ENCODE measurements at regions not wholly inside any gene's neighbourhood (a gene's known extent, or its start where the extent isn't known, plus 50 kb on each side); places are given as distances from the start of the nearest gene placed in this dataset.

DNA sequence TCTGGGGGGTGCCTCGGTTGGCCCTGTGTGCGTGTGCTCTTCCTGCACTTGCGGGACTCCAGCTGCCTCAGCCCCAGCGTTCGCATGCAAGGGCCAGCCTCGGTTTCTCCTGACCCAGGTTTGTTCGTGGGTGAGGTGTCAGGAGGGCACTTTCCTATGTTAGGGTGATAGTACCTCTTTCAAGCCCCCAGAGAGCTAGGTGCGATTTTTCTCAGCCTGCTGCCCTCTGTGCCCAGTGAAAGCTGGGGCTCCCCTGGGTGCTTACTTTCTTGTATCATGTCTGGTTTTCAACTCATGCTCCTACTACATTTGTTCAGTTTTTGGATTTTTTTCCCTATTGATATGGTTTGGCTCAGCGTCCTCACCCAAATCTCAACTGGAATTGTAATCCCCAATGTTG is 289.2 kb downstream of the TEX29 start:
- no peak for DNase-seq
- intact Hi-C loops (cut with micrococcal nuclease; ENCODE audit: unreplicated experiment) = no loop called here
- TF ChIP-seq EZH2 (IDR thresholded peaks at IDR 0.05; ENCODE audit: low read depth) = no peak
- TF ChIP-seq, protein P1, sequence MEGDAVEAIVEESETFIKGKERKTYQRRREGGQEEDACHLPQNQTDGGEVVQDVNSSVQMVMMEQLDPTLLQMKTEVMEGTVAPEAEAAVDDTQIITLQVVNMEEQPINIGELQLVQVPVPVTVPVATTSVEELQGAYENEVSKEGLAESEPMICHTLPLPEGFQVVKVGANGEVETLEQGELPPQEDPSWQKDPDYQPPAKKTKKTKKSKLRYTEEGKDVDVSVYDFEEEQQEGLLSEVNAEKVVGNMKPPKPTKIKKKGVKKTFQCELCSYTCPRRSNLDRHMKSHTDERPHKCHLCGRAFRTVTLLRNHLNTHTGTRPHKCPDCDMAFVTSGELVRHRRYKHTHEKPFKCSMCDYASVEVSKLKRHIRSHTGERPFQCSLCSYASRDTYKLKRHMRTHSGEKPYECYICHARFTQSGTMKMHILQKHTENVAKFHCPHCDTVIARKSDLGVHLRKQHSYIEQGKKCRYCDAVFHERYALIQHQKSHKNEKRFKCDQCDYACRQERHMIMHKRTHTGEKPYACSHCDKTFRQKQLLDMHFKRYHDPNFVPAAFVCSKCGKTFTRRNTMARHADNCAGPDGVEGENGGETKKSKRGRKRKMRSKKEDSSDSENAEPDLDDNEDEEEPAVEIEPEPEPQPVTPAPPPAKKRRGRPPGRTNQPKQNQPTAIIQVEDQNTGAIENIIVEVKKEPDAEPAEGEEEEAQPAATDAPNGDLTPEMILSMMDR (conservative IDR thresholded peaks at IDR 0.05) = no peak
- POLR2A ChIA-PET (ENCODE audit: unreplicated experiment) = no interaction called here
- H3K4me1 ChIP-seq (replicated peaks; ENCODE audit: insufficient read depth) = no peaks in the 10 kb centered on the region
- H3K9me3 ChIP-seq (ENCODE audit: insufficient read depth, low read depth) = no peaks in the 10 kb centered on the region
- no peak overlapping the region for H2AFZ ChIP-seq
- no peak overlapping the region for H3K27ac ChIP-seq
- CTCF ChIA-PET = no interaction called here
- H3F3A ChIP-seq (ENCODE audit: insufficient read depth, low read depth) = no peaks in the 10 kb centered on the region
- no peaks in the 10 kb centered on the region for H3K36me3 ChIP-seq (ENCODE audit: low read depth)
- H3K4me2 ChIP-seq = no peak overlapping the region
- H3K27me3 ChIP-seq (ENCODE audit: insufficient read depth, low read depth) = peaks cover 72% of the 10 kb centered on the region
- H3K9me2 ChIP-seq (ENCODE audit: insufficient read depth) = no peaks in the 10 kb centered on the region
- BruUV-seq (replicated peaks) = no TSS peak
- no peak overlapping the region for H3K4me3 ChIP-seq
- no peaks in the 10 kb centered on the region for H3K79me2 ChIP-seq (ENCODE audit: low read depth)
- H4K20me1 ChIP-seq (ENCODE audit: insufficient read depth) = no peaks in the 10 kb centered on the region

DNA sequence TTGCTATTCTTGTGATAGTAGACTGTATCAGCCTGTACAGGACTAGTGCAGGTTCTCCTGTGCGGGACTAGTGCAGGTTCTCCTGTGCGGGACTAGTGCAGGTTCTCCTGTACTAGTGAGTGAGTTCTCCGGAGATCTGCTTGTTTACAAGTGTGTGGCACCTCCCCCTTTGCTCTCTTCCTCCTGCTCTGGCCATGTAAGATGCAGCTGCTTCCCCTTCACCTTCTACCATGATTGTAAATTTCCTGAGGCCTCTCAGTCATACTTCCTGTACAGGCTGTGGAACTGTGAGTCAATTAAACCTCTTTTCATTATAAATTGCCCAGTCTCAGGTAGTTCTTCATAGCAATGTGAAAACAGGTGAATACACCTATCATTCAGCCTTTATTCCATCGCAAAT is 289.6 kb downstream of the TEX29 start:
- BruUV-seq (replicated peaks) = no TSS peak
- Histone ChIP-seq H3K4me3 (no peak overlapping the region), H3K4me1 (replicated peaks; ENCODE audit: insufficient read depth) (no peaks in the 10 kb centered on the region), H3K9me3 (ENCODE audit: insufficient read depth, low read depth) (no peaks in the 10 kb centered on the region), H3K36me3 (ENCODE audit: low read depth) (no peaks in the 10 kb centered on the region), H3K27ac (no peak overlapping the region), H2AFZ (no peak overlapping the region), H3K27me3 (ENCODE audit: insufficient read depth, low read depth) (peaks cover 77% of the 10 kb centered on the region), H3F3A (ENCODE audit: insufficient read depth, low read depth) (no peaks in the 10 kb centered on the region), H3K9me2 (ENCODE audit: insufficient read depth) (no peaks in the 10 kb centered on the region), H3K4me2 (no peak overlapping the region), H3K79me2 (ENCODE audit: low read depth) (no peaks in the 10 kb centered on the region), H4K20me1 (ENCODE audit: insufficient read depth) (no peaks in the 10 kb centered on the region)
- POLR2A ChIA-PET (ENCODE audit: unreplicated experiment) = no interaction called here
- CTCF ChIA-PET = no interaction called here
- intact Hi-C loops (cut with micrococcal nuclease; ENCODE audit: unreplicated experiment) = no loop called here
- TF ChIP-seq, protein P1 (conservative IDR thresholded peaks at IDR 0.05) = no peak
- TF ChIP-seq EZH2 (IDR thresholded peaks at IDR 0.05; ENCODE audit: low read depth) = no peak
- DNase-seq = no peak

DNA sequence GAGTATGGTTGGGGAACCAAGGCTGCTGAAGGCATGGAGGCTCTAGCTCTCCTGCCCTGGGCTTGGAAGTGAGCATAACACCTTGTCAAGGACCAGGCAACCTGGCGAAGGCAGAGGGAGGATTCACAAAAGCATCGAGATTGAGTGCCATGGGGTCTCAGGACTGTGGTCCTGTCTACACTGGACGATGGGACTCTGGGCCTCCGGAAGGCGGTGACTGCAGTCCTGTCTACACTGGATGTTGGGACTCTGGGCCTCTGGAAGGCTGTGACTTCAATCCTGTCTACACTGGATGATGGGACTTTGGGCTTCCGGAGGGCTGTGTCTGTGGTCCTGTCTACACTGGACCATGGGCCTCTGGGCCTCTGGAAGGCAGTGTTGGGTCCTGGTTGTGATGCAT is 290.4 kb downstream of the TEX29 start:
- ChIA-PET POLR2A (ENCODE audit: unreplicated experiment) (no interaction called here), CTCF (no interaction called here)
- H3K9me3 ChIP-seq (ENCODE audit: insufficient read depth, low read depth) = no peaks in the 10 kb centered on the region
- no peak overlapping the region for H3K27ac ChIP-seq
- no peak overlapping the region for H3K4me2 ChIP-seq
- intact Hi-C loops (cut with micrococcal nuclease; ENCODE audit: unreplicated experiment) = no loop called here
- TF ChIP-seq, protein P1 (conservative IDR thresholded peaks at IDR 0.05) = no peak
- no peak for TF ChIP-seq EZH2 (IDR thresholded peaks at IDR 0.05; ENCODE audit: low read depth)
- H3K9me2 ChIP-seq (ENCODE audit: insufficient read depth) = no peaks in the 10 kb centered on the region
- no peak overlapping the region for H3K4me3 ChIP-seq
- no peaks in the 10 kb centered on the region for H4K20me1 ChIP-seq (ENCODE audit: insufficient read depth)
- no peak for DNase-seq
- H3K4me1 ChIP-seq (replicated peaks; ENCODE audit: insufficient read depth) = no peaks in the 10 kb centered on the region
- no peaks in the 10 kb centered on the region for H3F3A ChIP-seq (ENCODE audit: insufficient read depth, low read depth)
- H3K79me2 ChIP-seq (ENCODE audit: low read depth) = no peaks in the 10 kb centered on the region
- no TSS peak for BruUV-seq (replicated peaks)
- H3K27me3 ChIP-seq (ENCODE audit: insufficient read depth, low read depth) = peaks cover 85% of the 10 kb centered on the region
- no peaks in the 10 kb centered on the region for H3K36me3 ChIP-seq (ENCODE audit: low read depth)
- no peak overlapping the region for H2AFZ ChIP-seq

All from PC-9 (cell line).